ENCODE measurements at regions not wholly inside any gene's neighbourhood (a gene's known extent, or its start where the extent isn't known, plus 50 kb on each side); places are given as distances from the start of the nearest gene placed in this dataset.
"Not testable (repeated sequence)": the region's sequence is repeated elsewhere in the genome, so short reads cannot be mapped to it uniquely, and the experiment has no call there.

GRCh38 chr13:78497702-78498355 lies 105.5 kb downstream of the POU4F1 start:
- H3K9me3 Mint-ChIP-seq: peaks cover 0 to 11% (median 1%) of the 10 kb centered on the region in 11 donors
- intact Hi-C loops (cut with micrococcal nuclease): no loop called here
- Histone ChIP-seq H3K27me3 (ENCODE audit: control insufficient read depth in 2 of 2, insufficient read depth in 2 of 2, low read length in 2 of 2) (no peaks in the 10 kb centered on the region), H3K4me3 (ENCODE audit: low read length) (no peak overlapping the region), H3K36me3 (ENCODE audit: control insufficient read depth in 2 of 3, insufficient read depth in 3 of 3, low read length in 3 of 3) (no peaks in the 10 kb centered on the region), H3K27ac (ENCODE audit: low read depth, low read length) (no peak overlapping the region), H3K9me3 (ENCODE audit: control insufficient read depth in 2 of 3, low read length in 3 of 3) (no peaks in the 10 kb centered on the region), H3K4me1 (ENCODE audit: control insufficient read depth in 2 of 2, insufficient read depth in 2 of 2, low read length in 2 of 2) (no peaks in the 10 kb centered on the region)
- peaks cover 0 to 4% (median 0%) of the 10 kb centered on the region in 5 donors for H3K36me3 Mint-ChIP-seq
- H3K27me3 Mint-ChIP-seq: peaks cover 0 to 22% (median 12%) of the 10 kb centered on the region in 5 donors
- H3K4me3 Mint-ChIP-seq: no peak overlapping the region
- DNase-seq: no peak
- no peaks in the 10 kb centered on the region for H3K4me1 Mint-ChIP-seq
- H3K27ac Mint-ChIP-seq: no peak overlapping the region
- ChIA-PET CTCF (no interaction called here), POLR2A (no interaction called here)
- ATAC-seq: no peak

- Mint-ChIP-seq H3K9me3 (peaks cover 2 to 18% (median 8%) of the 10 kb centered on the region in 11 donors), H3K27ac (no peak overlapping the region), H3K27me3 (peaks cover 0 to 15% (median 8%) of the 10 kb centered on the region in 5 donors), H3K36me3 (peaks cover 0 to 4% (median 0%) of the 10 kb centered on the region in 5 donors), H3K4me1 (no peaks in the 10 kb centered on the region), H3K4me3 (no peak overlapping the region)
- DNase-seq (no peak), ATAC-seq (no peak)
- CTCF ChIA-PET: no interaction called here
- Histone ChIP-seq H3K9me3 (ENCODE audit: control insufficient read depth in 2 of 3, low read length in 3 of 3) (no peaks in the 10 kb centered on the region), H3K27me3 (ENCODE audit: control insufficient read depth in 2 of 2, insufficient read depth in 2 of 2, low read length in 2 of 2) (no peaks in the 10 kb centered on the region), H3K4me1 (ENCODE audit: control insufficient read depth in 2 of 2, insufficient read depth in 2 of 2, low read length in 2 of 2) (no peaks in the 10 kb centered on the region), H3K4me3 (ENCODE audit: low read length) (no peak overlapping the region), H3K36me3 (ENCODE audit: control insufficient read depth in 2 of 3, insufficient read depth in 3 of 3, low read length in 3 of 3) (no peaks in the 10 kb centered on the region), H3K27ac (ENCODE audit: low read depth, low read length) (no peak overlapping the region)
- POLR2A ChIA-PET: no interaction called here
- intact Hi-C loops (cut with micrococcal nuclease): no loop called here
Measured at GRCh38 chr13:78491978-78492377, 111.4 kb downstream of the POU4F1 start.

GRCh38 chr13:78490225-78490624 lies 113.1 kb downstream of the POU4F1 start:
- ATAC-seq; H3K27ac Mint-ChIP-seq; H3K4me3 Mint-ChIP-seq; H3K36me3 ChIP-seq (ENCODE audit: control insufficient read depth in 2 of 3, insufficient read depth in 3 of 3, low read length in 3 of 3); H3K4me1 ChIP-seq (ENCODE audit: control insufficient read depth in 2 of 2, insufficient read depth in 2 of 2, low read length in 2 of 2); H3K27ac ChIP-seq (ENCODE audit: low read depth, low read length); POLR2A ChIA-PET; H3K4me1 Mint-ChIP-seq; CTCF ChIA-PET; DNase-seq; H3K9me3 ChIP-seq (ENCODE audit: control insufficient read depth in 2 of 3, low read length in 3 of 3); intact Hi-C loops (cut with micrococcal nuclease); H3K27me3 ChIP-seq (ENCODE audit: control insufficient read depth in 2 of 2, insufficient read depth in 2 of 2, low read length in 2 of 2); H3K4me3 ChIP-seq (ENCODE audit: low read length); H3K36me3 Mint-ChIP-seq: not testable (repeated sequence)
- Mint-ChIP-seq H3K27me3 (peaks cover 0 to 15% (median 5%) of the 10 kb centered on the region in 5 donors), H3K9me3 (peaks cover 2 to 22% (median 8%) of the 10 kb centered on the region in 11 donors)

GRCh38 chr13:78487707-78488106 lies 115.6 kb downstream of the POU4F1 start:
- H3K36me3 Mint-ChIP-seq: no peaks in the 10 kb centered on the region
- no peaks in the 10 kb centered on the region for H3K4me1 Mint-ChIP-seq
- ATAC-seq: no peak
- H3K27me3 ChIP-seq (ENCODE audit: control insufficient read depth in 2 of 2, insufficient read depth in 2 of 2, low read length in 2 of 2): no peaks in the 10 kb centered on the region
- CTCF ChIA-PET: no interaction called here
- no peak overlapping the region for H3K4me3 Mint-ChIP-seq
- H3K9me3 Mint-ChIP-seq: peaks cover 2 to 25% (median 8%) of the 10 kb centered on the region in 11 donors
- H3K4me3 ChIP-seq (ENCODE audit: low read length): no peak overlapping the region
- H3K27me3 Mint-ChIP-seq: peaks cover 0 to 15% (median 3%) of the 10 kb centered on the region in 5 donors
- intact Hi-C loops (cut with micrococcal nuclease): no loop called here
- H3K9me3 ChIP-seq (ENCODE audit: control insufficient read depth in 2 of 3, low read length in 3 of 3): no peaks in the 10 kb centered on the region
- no peak overlapping the region for H3K27ac ChIP-seq (ENCODE audit: low read depth, low read length)
- no peak overlapping the region for H3K27ac Mint-ChIP-seq
- no peak for DNase-seq
- no peaks in the 10 kb centered on the region for H3K36me3 ChIP-seq (ENCODE audit: control insufficient read depth in 2 of 3, insufficient read depth in 3 of 3, low read length in 3 of 3)
- H3K4me1 ChIP-seq (ENCODE audit: control insufficient read depth in 2 of 2, insufficient read depth in 2 of 2, low read length in 2 of 2): no peaks in the 10 kb centered on the region
- POLR2A ChIA-PET: no interaction called here

- H3K36me3 Mint-ChIP-seq: no peaks in the 10 kb centered on the region
- CTCF ChIA-PET: interaction anchor here (0.7 kb wide), 1 partner anchor 26 kb away, joined by 4 read pairs; no protein-coding TSS in a partner anchor
Measured at GRCh38 chr13:78485803-78486202, 117.5 kb downstream of the POU4F1 start.

GRCh38 chr13:78478183-78478582 lies 125.2 kb downstream of the POU4F1 start:
- Mint-ChIP-seq H3K27me3 (peaks cover 0 to 11% (median 9%) of the 10 kb centered on the region in 5 donors), H3K27ac (no peak overlapping the region), H3K9me3 (peaks cover 0 to 4% (median 0%) of the 10 kb centered on the region in 11 donors), H3K4me1 (no peaks in the 10 kb centered on the region), H3K36me3 (no peaks in the 10 kb centered on the region), H3K4me3 (no peak overlapping the region)
- ATAC-seq (no peak), DNase-seq (no peak)
- H3K27ac ChIP-seq (ENCODE audit: low read depth, low read length): no peak overlapping the region
- H3K27me3 ChIP-seq (ENCODE audit: control insufficient read depth in 2 of 2, insufficient read depth in 2 of 2, low read length in 2 of 2): no peaks in the 10 kb centered on the region
- H3K4me3 ChIP-seq (ENCODE audit: low read length): no peak overlapping the region
- H3K9me3 ChIP-seq (ENCODE audit: control insufficient read depth in 2 of 3, low read length in 3 of 3): no peaks in the 10 kb centered on the region
- no peaks in the 10 kb centered on the region for H3K36me3 ChIP-seq (ENCODE audit: control insufficient read depth in 2 of 3, insufficient read depth in 3 of 3, low read length in 3 of 3)
- CTCF ChIA-PET: no interaction called here
- H3K4me1 ChIP-seq (ENCODE audit: control insufficient read depth in 2 of 2, insufficient read depth in 2 of 2, low read length in 2 of 2): no peaks in the 10 kb centered on the region
- intact Hi-C loops (cut with micrococcal nuclease): no loop called here
- POLR2A ChIA-PET: no interaction called here

More at GRCh38 chr13:78485803-78486202, 117.5 kb downstream of the POU4F1 start:
- H3K27ac ChIP-seq (ENCODE audit: low read depth, low read length): no peak overlapping the region
- Mint-ChIP-seq H3K27me3 (peaks cover 0 to 17% (median 0%) of the 10 kb centered on the region in 5 donors), H3K9me3 (peaks cover 0 to 15% (median 2%) of the 10 kb centered on the region in 11 donors), H3K4me3 (no peak overlapping the region), H3K4me1 (no peaks in the 10 kb centered on the region), H3K27ac (no peak overlapping the region)
- H3K27me3 ChIP-seq (ENCODE audit: control insufficient read depth in 2 of 2, insufficient read depth in 2 of 2, low read length in 2 of 2): no peaks in the 10 kb centered on the region
- no peaks in the 10 kb centered on the region for H3K4me1 ChIP-seq (ENCODE audit: control insufficient read depth in 2 of 2, insufficient read depth in 2 of 2, low read length in 2 of 2)
- POLR2A ChIA-PET: no interaction called here
- H3K9me3 ChIP-seq (ENCODE audit: control insufficient read depth in 2 of 3, low read length in 3 of 3): no peaks in the 10 kb centered on the region
- intact Hi-C loops (cut with micrococcal nuclease): no loop called here
- H3K36me3 ChIP-seq (ENCODE audit: control insufficient read depth in 2 of 3, insufficient read depth in 3 of 3, low read length in 3 of 3): no peaks in the 10 kb centered on the region
- no peak overlapping the region for H3K4me3 ChIP-seq (ENCODE audit: low read length)
- DNase-seq (no peak), ATAC-seq (no peak)

- Mint-ChIP-seq H3K36me3 (no peaks in the 10 kb centered on the region), H3K27ac (no peak overlapping the region), H3K4me3 (no peak overlapping the region), H3K27me3 (peaks cover 0 to 16% (median 9%) of the 10 kb centered on the region in 5 donors), H3K9me3 (peaks cover 0 to 4% (median 0%) of the 10 kb centered on the region in 11 donors), H3K4me1 (no peaks in the 10 kb centered on the region)
- Histone ChIP-seq H3K4me1 (ENCODE audit: control insufficient read depth in 2 of 2, insufficient read depth in 2 of 2, low read length in 2 of 2) (no peaks in the 10 kb centered on the region), H3K4me3 (ENCODE audit: low read length) (no peak overlapping the region), H3K27me3 (ENCODE audit: control insufficient read depth in 2 of 2, insufficient read depth in 2 of 2, low read length in 2 of 2) (no peaks in the 10 kb centered on the region), H3K27ac (ENCODE audit: low read depth, low read length) (no peak overlapping the region), H3K9me3 (ENCODE audit: control insufficient read depth in 2 of 3, low read length in 3 of 3) (no peaks in the 10 kb centered on the region), H3K36me3 (ENCODE audit: control insufficient read depth in 2 of 3, insufficient read depth in 3 of 3, low read length in 3 of 3) (no peaks in the 10 kb centered on the region)
- intact Hi-C loops (cut with micrococcal nuclease): no loop called here
- DNase-seq (no peak), ATAC-seq (no peak)
- CTCF ChIA-PET: no interaction called here
- POLR2A ChIA-PET: no interaction called here
Measured at GRCh38 chr13:78476910-78477309, 126.4 kb downstream of the POU4F1 start.
